ENCODE measurements at regions not wholly inside any gene's neighbourhood (a gene's known extent, or its start where the extent isn't known, plus 50 kb on each side); places are given as distances from the start of the nearest gene placed in this dataset.
"Not testable (repeated sequence)": the region's sequence is repeated elsewhere in the genome, so short reads cannot be mapped to it uniquely, and the experiment has no call there.

GRCh38 chr1:94672934-94673333, 131.4 kb upstream of the F3 start:
- DNase-seq (no peak), ATAC-seq (no peak)
- Histone ChIP-seq H3K4me1 (ENCODE audit: control insufficient read depth, insufficient read depth, low read length) (no peaks in the 10 kb centered on the region), H3K4me3 (ENCODE audit: low read length) (no peak overlapping the region), H3K27ac (ENCODE audit: low read length) (no peak overlapping the region), H3K9me3 (ENCODE audit: control insufficient read depth, low read length) (no peaks in the 10 kb centered on the region), H3K27me3 (ENCODE audit: control insufficient read depth, insufficient read depth) (no peaks in the 10 kb centered on the region)
- 85% methylated on average over 6 of the region's 6 CpGs for WGBS
- intact Hi-C loops (cut with DNase I), result no loop called here

- H3K9me3 ChIP-seq (ENCODE audit: control insufficient read depth, low read length), result no peaks in the 10 kb centered on the region
- no peaks in the 10 kb centered on the region for H3K27me3 ChIP-seq (ENCODE audit: control insufficient read depth, insufficient read depth)
- DNase-seq, result no peak
- WGBS, result 96% methylated on average over 2 of the region's 2 CpGs
- no peaks in the 10 kb centered on the region for H3K4me1 ChIP-seq (ENCODE audit: control insufficient read depth, insufficient read depth, low read length)
- intact Hi-C loops (cut with DNase I), result no loop called here
- H3K4me3 ChIP-seq (ENCODE audit: low read length), result no peak overlapping the region
- H3K27ac ChIP-seq (ENCODE audit: low read length), result no peak overlapping the region
- no peak for ATAC-seq
Measured at GRCh38 chr1:94672001-94672400, 130.4 kb upstream of the F3 start.

- DNase-seq, result no peak
Measured at GRCh38 chr1:94670273-94670672, 128.7 kb upstream of the F3 start.

GRCh38 chr1:94669198-94669597, 127.6 kb upstream of the F3 start:
- ATAC-seq, result no peak
- intact Hi-C loops (cut with DNase I), result loop anchor here in 1 of 4 donors (10.0 kb wide), 1 partner anchor 136 kb away; no protein-coding TSS in a partner anchor

More at GRCh38 chr1:94670273-94670672, 128.7 kb upstream of the F3 start:
- Histone ChIP-seq H3K27ac (ENCODE audit: low read length) (no peak overlapping the region), H3K27me3 (ENCODE audit: control insufficient read depth, insufficient read depth) (no peaks in the 10 kb centered on the region), H3K9me3 (ENCODE audit: control insufficient read depth, low read length) (no peaks in the 10 kb centered on the region), H3K4me3 (ENCODE audit: low read length) (no peak overlapping the region), H3K4me1 (ENCODE audit: control insufficient read depth, insufficient read depth, low read length) (no peaks in the 10 kb centered on the region)
- WGBS, result 81% methylated on average over 2 of the region's 2 CpGs
- ATAC-seq, result no peak
- intact Hi-C loops (cut with DNase I), result no loop called here

GRCh38 chr1:94668528-94668927, 127.0 kb upstream of the F3 start:
- ATAC-seq (no peak), DNase-seq (no peak)
- Histone ChIP-seq H3K9me3 (ENCODE audit: control insufficient read depth, low read length) (no peaks in the 10 kb centered on the region), H3K27ac (ENCODE audit: low read length) (no peak overlapping the region), H3K4me1 (ENCODE audit: control insufficient read depth, insufficient read depth, low read length) (no peaks in the 10 kb centered on the region), H3K4me3 (ENCODE audit: low read length) (no peak overlapping the region), H3K27me3 (ENCODE audit: control insufficient read depth, insufficient read depth) (no peaks in the 10 kb centered on the region)
- intact Hi-C loops (cut with DNase I), result loop anchor here in 1 of 4 donors (10.0 kb wide), 1 partner anchor 136 kb away; no protein-coding TSS in a partner anchor
- WGBS, result 97% methylated on average over 3 of the region's 3 CpGs

More at GRCh38 chr1:94669198-94669597, 127.6 kb upstream of the F3 start:
- Histone ChIP-seq H3K9me3 (ENCODE audit: control insufficient read depth, low read length) (no peaks in the 10 kb centered on the region), H3K27me3 (ENCODE audit: control insufficient read depth, insufficient read depth) (no peaks in the 10 kb centered on the region), H3K4me3 (ENCODE audit: low read length) (no peak overlapping the region), H3K27ac (ENCODE audit: low read length) (no peak overlapping the region), H3K4me1 (ENCODE audit: control insufficient read depth, insufficient read depth, low read length) (no peaks in the 10 kb centered on the region)
- no peak for DNase-seq
- 92% methylated on average over 1 of the region's 1 CpG for WGBS

- DNase-seq, result no peak
- ATAC-seq, result no peak
- WGBS, result 84% methylated on average over 7 of the region's 7 CpGs
- H3K27me3 ChIP-seq (ENCODE audit: control insufficient read depth, insufficient read depth), result no peaks in the 10 kb centered on the region
- no peaks in the 10 kb centered on the region for H3K4me1 ChIP-seq (ENCODE audit: control insufficient read depth, insufficient read depth, low read length)
- no peaks in the 10 kb centered on the region for H3K9me3 ChIP-seq (ENCODE audit: control insufficient read depth, low read length)
- no peak overlapping the region for H3K27ac ChIP-seq (ENCODE audit: low read length)
- intact Hi-C loops (cut with DNase I), result loop anchor here in 1 of 4 donors (10.0 kb wide), 1 partner anchor 137 kb away; no protein-coding TSS in a partner anchor
- no peak overlapping the region for H3K4me3 ChIP-seq (ENCODE audit: low read length)
Measured at GRCh38 chr1:94667818-94668217, 126.3 kb upstream of the F3 start.

- ATAC-seq (no peak), DNase-seq (no peak)
- Histone ChIP-seq H3K27me3 (ENCODE audit: control insufficient read depth, insufficient read depth) (no peaks in the 10 kb centered on the region), H3K4me1 (ENCODE audit: control insufficient read depth, insufficient read depth, low read length) (no peaks in the 10 kb centered on the region), H3K4me3 (ENCODE audit: low read length) (no peak overlapping the region), H3K9me3 (ENCODE audit: control insufficient read depth, low read length) (no peaks in the 10 kb centered on the region), H3K27ac (ENCODE audit: low read length) (no peak overlapping the region)
- intact Hi-C loops (cut with DNase I), result loop anchor here in 1 of 4 donors (10.0 kb wide), 1 partner anchor 138 kb away; no protein-coding TSS in a partner anchor
- WGBS, result 90% methylated on average over 1 of the region's 1 CpG
Measured at GRCh38 chr1:94666797-94667196, 125.2 kb upstream of the F3 start.

GRCh38 chr1:94661431-94661932, 119.9 kb upstream of the F3 start:
- intact Hi-C loops (cut with DNase I), result loop anchor here in 1 of 4 donors (10.0 kb wide), 1 partner anchor 143 kb away; no protein-coding TSS in a partner anchor
- H3K4me1 ChIP-seq (ENCODE audit: control insufficient read depth, insufficient read depth, low read length), result peaks cover 3% of the 10 kb centered on the region
- ATAC-seq (no peak), DNase-seq (no peak)
- H3K27ac ChIP-seq (ENCODE audit: low read length), result no peak overlapping the region
- no peaks in the 10 kb centered on the region for H3K9me3 ChIP-seq (ENCODE audit: control insufficient read depth, low read length)
- H3K4me3 ChIP-seq (ENCODE audit: low read length), result no peak overlapping the region
- no peaks in the 10 kb centered on the region for H3K27me3 ChIP-seq (ENCODE audit: control insufficient read depth, insufficient read depth)
- WGBS, result 63% methylated on average over 2 of the region's 2 CpGs

GRCh38 chr1:94660994-94661393, 119.4 kb upstream of the F3 start:
- intact Hi-C loops (cut with DNase I), result loop anchor here in 1 of 4 donors (10.0 kb wide), 1 partner anchor 144 kb away; no protein-coding TSS in a partner anchor
- no peak overlapping the region for H3K4me3 ChIP-seq (ENCODE audit: low read length)
- H3K4me1 ChIP-seq (ENCODE audit: control insufficient read depth, insufficient read depth, low read length), result peaks cover 3% of the 10 kb centered on the region
- H3K9me3 ChIP-seq (ENCODE audit: control insufficient read depth, low read length), result no peaks in the 10 kb centered on the region
- no peaks in the 10 kb centered on the region for H3K27me3 ChIP-seq (ENCODE audit: control insufficient read depth, insufficient read depth)
- no peak for DNase-seq
- no peak overlapping the region for H3K27ac ChIP-seq (ENCODE audit: low read length)
- no peak for ATAC-seq

- H3K27ac ChIP-seq (ENCODE audit: low read length), result no peak overlapping the region
- WGBS, result 64% methylated on average over 2 of the region's 2 CpGs
- ATAC-seq (no peak), DNase-seq (no peak)
- H3K4me3 ChIP-seq (ENCODE audit: low read length), result no peak overlapping the region
- intact Hi-C loops (cut with DNase I), result loop anchor here in 1 of 4 donors (10.0 kb wide), 1 partner anchor 145 kb away; no protein-coding TSS in a partner anchor
- no peaks in the 10 kb centered on the region for H3K9me3 ChIP-seq (ENCODE audit: control insufficient read depth, low read length)
- peaks cover 3% of the 10 kb centered on the region for H3K4me1 ChIP-seq (ENCODE audit: control insufficient read depth, insufficient read depth, low read length)
- no peaks in the 10 kb centered on the region for H3K27me3 ChIP-seq (ENCODE audit: control insufficient read depth, insufficient read depth)
Measured at GRCh38 chr1:94660258-94660657, 118.7 kb upstream of the F3 start.

- not testable (repeated sequence) for ATAC-seq; H3K4me1 ChIP-seq (ENCODE audit: control insufficient read depth, insufficient read depth, low read length); H3K27me3 ChIP-seq (ENCODE audit: control insufficient read depth, insufficient read depth); DNase-seq; H3K9me3 ChIP-seq (ENCODE audit: control insufficient read depth, low read length); H3K4me3 ChIP-seq (ENCODE audit: low read length); H3K27ac ChIP-seq (ENCODE audit: low read length)
- 97% methylated on average over 1 of the region's 1 CpG for WGBS
- intact Hi-C loops (cut with DNase I), result loop anchor here in 1 of 4 donors (10.0 kb wide), 1 partner anchor 126 kb away; no protein-coding TSS in a partner anchor
Measured at GRCh38 chr1:94659202-94659601, 117.6 kb upstream of the F3 start.
